T-helper 17 cell (primary cell): ENCODE measurements at regions not wholly inside any gene's neighbourhood (a gene's known extent, or its start where the extent isn't known, plus 50 kb on each side); places are given as distances from the start of the nearest gene placed in this dataset.
A peak's percentile ranks its signal among the peaks of the same experiment; 100 is the strongest.
"Not testable (repeated sequence)": the region's sequence is repeated elsewhere in the genome, so short reads cannot be mapped to it uniquely, and the experiment has no call there.

Source experiments
- ATAC-seq: fragments of 150-1000 bp; cut with Tn5 transposase; 2 replicates; pipeline ENCODE4 v1.10.0; 2021; ENCODE audit warnings: mild to moderate bottlenecking, moderate library complexity
- DNase-seq, 3 donors: peaks; one replicate each; pipeline versions ENCODE4 v3.0.0 to v3.0.0-alpha.2; 2020 to 2021
- H3K9me3 ChIP-seq: one replicate; pipeline ENCODE4 v1.7.0; 2013; ENCODE audit warnings: low read length, mild to moderate bottlenecking; ENCODE audit not compliant: control insufficient read depth, poor library complexity, severe bottlenecking
- H3K27ac Mint-ChIP-seq: one replicate; pipeline ENCODE4 v1.8.0; 2022; ENCODE audit warnings: mild to moderate bottlenecking, moderate library complexity, mixed read lengths
- H3K27me3 Mint-ChIP-seq: one replicate; pipeline ENCODE4 v1.8.0; 2022; ENCODE audit warnings: mixed read lengths
- H3K36me3 Mint-ChIP-seq: one replicate; pipeline ENCODE4 v1.8.0; 2022; ENCODE audit warnings: low read depth, mixed read lengths
- H3K4me1 Mint-ChIP-seq: one replicate; pipeline ENCODE4 v1.8.0; 2022; ENCODE audit warnings: mild to moderate bottlenecking, mixed read lengths
- H3K4me3 Mint-ChIP-seq: one replicate; pipeline ENCODE4 v1.8.0; 2022; ENCODE audit warnings: mild to moderate bottlenecking, moderate library complexity, mixed read lengths

DNA sequence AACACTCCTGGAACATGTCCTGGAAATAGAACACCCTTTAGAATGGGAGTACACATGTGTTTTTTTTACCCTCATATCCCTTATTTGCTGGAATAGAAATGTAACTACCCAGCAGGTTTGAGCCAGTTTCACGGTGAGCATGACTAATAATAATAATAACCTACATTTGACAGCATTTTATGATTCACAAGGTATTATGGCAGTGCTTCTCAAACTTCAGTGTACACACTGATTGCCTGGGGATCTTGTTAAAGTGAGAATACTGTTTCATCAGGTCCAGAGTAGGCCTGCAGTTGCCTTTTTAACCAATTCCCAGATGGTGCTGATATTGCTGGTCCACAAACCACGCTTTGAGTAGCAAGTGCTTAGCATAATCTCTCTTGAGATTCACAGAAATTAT lies 63.9 kb downstream of the NFKBIZ start:
- no peak overlapping the region for H3K27ac Mint-ChIP-seq
- DNase-seq (no peak), ATAC-seq (no peak)
- no peaks in the 10 kb centered on the region for H3K9me3 ChIP-seq
- H3K27me3 Mint-ChIP-seq = no peaks in the 10 kb centered on the region
- H3K4me1 Mint-ChIP-seq = peaks cover 2% of the 10 kb centered on the region
- no peak overlapping the region for H3K4me3 Mint-ChIP-seq
- H3K36me3 Mint-ChIP-seq = no peaks in the 10 kb centered on the region

DNA sequence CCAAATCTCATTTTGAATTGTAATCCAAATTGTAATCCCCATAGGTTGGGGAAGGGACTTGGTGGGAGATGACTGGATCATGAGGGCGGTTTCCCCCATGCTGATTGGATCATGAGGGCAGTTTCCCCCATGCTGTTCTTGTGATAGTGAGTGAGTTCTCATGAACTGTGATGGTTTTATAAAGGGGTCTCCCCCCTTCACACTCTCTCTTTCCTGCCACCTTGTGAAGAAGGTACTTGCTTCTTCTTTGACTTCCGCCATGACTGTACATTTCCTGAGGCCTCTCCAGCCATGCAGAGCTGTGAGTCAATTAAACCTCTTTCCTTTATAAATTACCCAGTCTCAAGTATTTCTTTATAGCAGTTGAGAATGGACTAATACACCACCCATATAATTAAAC lies 68.4 kb downstream of the NFKBIZ start:
- H3K36me3 Mint-ChIP-seq, H3K9me3 ChIP-seq, H3K27me3 Mint-ChIP-seq, H3K27ac Mint-ChIP-seq, DNase-seq, ATAC-seq, H3K4me1 Mint-ChIP-seq, H3K4me3 Mint-ChIP-seq: not testable (repeated sequence)

DNA sequence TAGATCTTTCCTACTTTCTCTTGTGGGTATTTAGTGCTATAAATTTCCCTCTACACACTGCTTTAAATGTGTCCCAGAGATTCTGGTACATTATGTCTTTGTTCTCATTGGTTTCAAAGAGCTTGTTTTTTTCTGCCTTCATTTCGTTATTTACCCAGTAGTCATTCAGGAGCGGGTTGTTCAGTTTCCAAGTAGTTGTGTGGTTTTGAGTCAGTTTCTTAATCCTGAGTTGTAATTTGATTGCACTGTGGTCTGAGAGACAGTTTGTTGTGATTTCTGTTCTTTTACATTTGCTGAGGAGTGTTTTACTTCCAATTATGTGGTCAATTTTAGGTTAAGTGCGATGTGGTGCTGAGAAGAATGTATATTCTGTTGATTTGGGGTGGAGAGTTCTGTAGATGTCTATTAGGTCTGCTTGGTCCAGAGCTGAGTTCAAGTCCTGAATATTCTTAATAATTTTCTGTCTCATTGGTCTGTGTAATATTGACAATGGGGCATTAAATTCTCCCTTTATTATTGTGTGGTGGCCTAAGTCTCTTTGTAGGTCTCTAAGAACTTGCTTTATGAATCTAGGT lies 72.9 kb downstream of the NFKBIZ start:
- DNase-seq, H3K4me3 Mint-ChIP-seq, H3K9me3 ChIP-seq, H3K27ac Mint-ChIP-seq, H3K36me3 Mint-ChIP-seq, H3K27me3 Mint-ChIP-seq, ATAC-seq: not testable (repeated sequence)
- H3K4me1 Mint-ChIP-seq = peaks cover 11% of the 10 kb centered on the region

DNA sequence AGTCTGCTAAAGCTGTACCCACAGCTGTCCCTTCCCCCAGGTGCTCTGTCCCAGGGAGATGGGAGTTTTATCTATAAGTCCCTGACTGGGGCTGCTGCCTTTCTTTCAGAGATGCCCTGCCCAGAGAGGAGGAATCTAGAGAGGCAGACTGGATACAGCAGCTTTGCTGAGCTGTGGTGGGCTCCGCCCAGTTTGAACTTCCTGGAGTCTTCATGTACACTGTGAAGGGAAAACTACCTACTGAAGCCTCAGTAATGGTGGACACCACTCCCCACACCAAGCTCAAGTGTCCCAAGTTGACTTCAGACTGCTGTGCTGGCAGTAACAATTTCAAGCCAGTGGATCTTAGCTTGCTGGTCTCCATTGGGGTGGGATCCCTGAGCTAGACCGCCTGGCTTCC lies 75.3 kb downstream of the NFKBIZ start:
- DNase-seq, H3K9me3 ChIP-seq, H3K36me3 Mint-ChIP-seq, H3K27me3 Mint-ChIP-seq, H3K27ac Mint-ChIP-seq, H3K4me3 Mint-ChIP-seq, ATAC-seq: not testable (repeated sequence)
- peaks cover 11% of the 10 kb centered on the region for H3K4me1 Mint-ChIP-seq

DNA sequence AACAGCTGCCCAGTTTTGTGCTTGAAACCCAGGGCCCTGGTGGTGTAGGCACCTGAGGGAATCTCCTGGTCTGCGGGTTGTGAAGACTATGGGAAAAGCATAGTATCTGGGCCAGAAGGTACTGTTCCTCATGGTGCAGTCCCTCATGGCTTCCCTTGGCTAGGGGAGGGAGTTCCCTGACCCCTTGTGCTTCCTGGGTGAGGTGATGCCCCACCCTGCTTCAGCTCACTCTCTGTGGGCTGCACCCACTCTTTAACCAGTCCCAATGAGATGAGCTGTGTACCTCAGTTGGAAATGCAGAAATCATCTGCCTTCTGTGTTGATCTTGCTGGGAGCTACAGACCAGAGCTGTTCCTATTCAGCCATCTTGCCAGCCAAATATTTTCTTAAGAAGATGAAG lies 75.8 kb downstream of the NFKBIZ start:
- H3K36me3 Mint-ChIP-seq, H3K27ac Mint-ChIP-seq, DNase-seq, H3K27me3 Mint-ChIP-seq, H3K9me3 ChIP-seq, ATAC-seq: not testable (repeated sequence)
- H3K4me3 Mint-ChIP-seq = peak overlapping the region; percentile 46
- peaks cover 11% of the 10 kb centered on the region for H3K4me1 Mint-ChIP-seq

- H3K36me3 Mint-ChIP-seq = no peaks in the 10 kb centered on the region
- no peak for DNase-seq
- no peak for ATAC-seq
- H3K9me3 ChIP-seq = no peaks in the 10 kb centered on the region
- no peak overlapping the region for H3K4me3 Mint-ChIP-seq
- no peak overlapping the region for H3K27ac Mint-ChIP-seq
- no peaks in the 10 kb centered on the region for H3K27me3 Mint-ChIP-seq
- H3K4me1 Mint-ChIP-seq = peaks cover 11% of the 10 kb centered on the region
Measured at GRCh38 chr3:101925564-101925963, 76.2 kb downstream of the NFKBIZ start.

GRCh38 chr3:101926594-101927105 lies 77.3 kb downstream of the NFKBIZ start:
- no peaks in the 10 kb centered on the region for H3K9me3 ChIP-seq
- ATAC-seq (no peak), DNase-seq (no peak)
- Mint-ChIP-seq H3K27me3 (no peaks in the 10 kb centered on the region), H3K4me1 (peaks cover 11% of the 10 kb centered on the region), H3K27ac (no peak overlapping the region), H3K36me3 (no peaks in the 10 kb centered on the region), H3K4me3 (no peak overlapping the region)

DNA sequence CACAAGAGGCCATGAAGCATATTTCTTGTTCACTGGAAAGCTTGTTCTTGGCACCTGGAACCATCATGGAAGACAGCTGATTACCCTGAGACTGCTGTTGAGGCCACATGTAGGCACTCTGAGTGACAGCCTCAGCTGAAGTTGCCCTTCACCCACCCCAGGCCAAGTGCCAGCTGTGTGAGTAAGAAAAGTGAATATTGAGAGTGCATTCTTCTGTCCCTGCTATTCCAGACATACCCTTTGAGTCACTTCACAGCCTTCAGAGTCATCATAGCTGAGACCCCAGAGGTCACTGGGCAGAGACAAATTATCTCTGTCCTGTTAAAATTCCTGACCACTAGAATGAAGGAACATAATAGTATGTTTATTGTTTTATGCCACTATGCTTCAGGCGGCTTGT lies 79.6 kb downstream of the NFKBIZ start:
- Mint-ChIP-seq H3K4me1 (peaks cover 15% of the 10 kb centered on the region), H3K4me3 (no peak overlapping the region), H3K27me3 (no peaks in the 10 kb centered on the region), H3K27ac (no peak overlapping the region), H3K36me3 (peaks cover 4% of the 10 kb centered on the region)
- ATAC-seq (no peak), DNase-seq (no peak)
- H3K9me3 ChIP-seq = no peaks in the 10 kb centered on the region

- peaks cover 8% of the 10 kb centered on the region for H3K4me1 Mint-ChIP-seq
- ATAC-seq = no peak
- no peak for DNase-seq
- H3K4me3 Mint-ChIP-seq = no peak overlapping the region
- no peaks in the 10 kb centered on the region for H3K9me3 ChIP-seq
- no peaks in the 10 kb centered on the region for H3K27me3 Mint-ChIP-seq
- no peak overlapping the region for H3K27ac Mint-ChIP-seq
- peaks cover 4% of the 10 kb centered on the region for H3K36me3 Mint-ChIP-seq
Measured at GRCh38 chr3:101931081-101931480, 81.8 kb downstream of the NFKBIZ start.

DNA sequence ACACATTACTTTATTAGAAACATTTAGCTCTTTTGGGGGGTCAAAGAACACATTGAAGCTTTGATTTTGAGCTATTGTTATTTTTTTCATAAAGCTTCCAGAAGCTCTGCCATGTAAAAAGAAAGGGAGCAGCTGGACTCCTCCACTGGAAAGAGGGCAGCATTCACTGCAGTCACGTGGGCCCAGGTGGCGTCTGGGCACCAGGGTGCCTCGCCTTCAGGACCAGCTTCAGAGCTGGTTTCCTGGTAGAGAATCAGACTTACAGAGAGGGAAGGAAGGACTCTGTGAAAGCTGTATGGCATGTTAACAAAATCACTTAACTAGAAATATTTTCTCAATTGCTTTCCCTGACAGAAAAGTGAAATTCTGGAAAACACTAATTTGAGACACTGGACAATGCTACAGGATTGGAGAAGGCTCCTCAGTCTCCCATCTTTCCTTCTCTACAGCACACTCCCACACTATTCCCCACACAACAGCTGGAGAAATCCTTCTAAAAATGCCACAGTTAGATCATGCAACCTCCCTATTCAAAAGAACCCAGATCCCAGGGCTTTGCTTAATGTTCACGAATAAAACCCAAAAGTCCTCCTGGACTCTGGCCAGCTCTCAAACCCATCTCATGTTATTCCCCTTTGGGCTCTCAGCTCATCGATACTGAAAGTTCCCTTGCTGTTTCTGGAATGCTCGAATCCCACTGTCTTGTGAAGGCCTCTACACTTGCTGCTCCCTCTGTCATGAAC lies 83.2 kb downstream of the NFKBIZ start:
- H3K9me3 ChIP-seq = no peaks in the 10 kb centered on the region
- ATAC-seq (no peak), DNase-seq (no peak)
- Mint-ChIP-seq H3K36me3 (peaks cover 4% of the 10 kb centered on the region), H3K27me3 (no peaks in the 10 kb centered on the region), H3K4me1 (peaks cover 15% of the 10 kb centered on the region), H3K4me3 (peak overlapping the region; percentile 31), H3K27ac (peak overlapping the region; percentile 8)

DNA sequence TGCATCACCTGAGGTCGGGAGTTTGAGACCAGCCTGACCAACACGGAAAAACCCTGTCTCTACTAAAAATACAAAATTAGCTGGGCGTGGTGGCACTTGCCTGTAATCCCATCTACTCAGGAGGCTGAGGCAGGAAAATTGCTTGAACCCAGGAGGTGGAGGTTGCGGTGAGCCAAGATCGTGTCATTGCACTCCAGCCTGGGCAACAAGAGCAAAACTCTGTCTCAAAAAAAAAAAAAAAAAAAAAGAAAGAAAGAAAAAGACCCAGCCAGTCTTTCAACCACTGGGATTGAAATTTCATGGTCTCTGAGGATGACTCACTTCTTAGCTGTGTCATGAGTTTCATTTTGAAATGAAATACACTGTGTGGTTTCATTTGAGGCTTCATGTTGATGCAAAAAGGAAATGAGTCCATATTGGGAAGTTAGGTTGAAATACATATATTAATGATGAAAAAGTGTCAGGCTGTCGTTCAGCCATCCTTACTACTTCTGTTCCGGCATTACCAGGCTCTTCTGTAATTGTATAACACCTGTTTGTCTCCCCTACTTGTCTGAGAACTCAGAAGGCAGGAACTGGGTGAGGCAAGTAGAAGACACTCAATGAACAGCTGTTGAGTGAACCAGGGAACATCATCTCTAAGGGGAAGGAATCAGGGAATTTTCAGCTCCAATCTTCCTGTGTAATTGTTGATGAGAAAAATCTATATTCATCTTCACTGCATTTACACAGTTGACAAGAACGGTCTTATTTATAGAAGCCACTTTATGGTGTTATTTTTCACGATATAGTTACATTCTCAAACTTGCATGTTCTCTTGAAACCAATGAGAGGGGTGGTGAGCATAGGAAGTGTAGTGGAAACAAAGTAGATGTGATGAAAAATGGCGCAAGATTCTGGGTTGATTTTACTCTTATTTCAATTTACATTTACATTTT lies 87.4 kb downstream of the NFKBIZ start:
- H3K9me3 ChIP-seq = no peaks in the 10 kb centered on the region
- ATAC-seq (peak; percentile 96), DNase-seq (peak in 1 of 3 donors; percentile 12)
- Mint-ChIP-seq H3K36me3 (peaks cover 4% of the 10 kb centered on the region), H3K4me3 (peak overlapping the region; percentile 75), H3K27ac (peak overlapping the region; percentile 88), H3K27me3 (no peaks in the 10 kb centered on the region), H3K4me1 (peaks cover 15% of the 10 kb centered on the region)

- DNase-seq = no peak
- no peak overlapping the region for H3K27ac Mint-ChIP-seq
Measured at GRCh38 chr3:101938262-101938847, 89.0 kb downstream of the NFKBIZ start.

More at GRCh38 chr3:101938262-101938847, 89.0 kb downstream of the NFKBIZ start:
- Mint-ChIP-seq H3K4me3 (no peak overlapping the region), H3K27me3 (no peaks in the 10 kb centered on the region), H3K4me1 (peaks cover 19% of the 10 kb centered on the region), H3K36me3 (no peaks in the 10 kb centered on the region)
- H3K9me3 ChIP-seq = no peaks in the 10 kb centered on the region
- peak; percentile 32 for ATAC-seq
